CD4-positive, alpha-beta T cell (primary cell): ENCODE measurements at regions not wholly inside any gene's neighbourhood (a gene's known extent, or its start where the extent isn't known, plus 50 kb on each side); places are given as distances from the start of the nearest gene placed in this dataset.

ENCODE experiments used
- ATAC-seq: fragments of 200-7000 bp; cut with Tn5 transposase; one replicate; pipeline ENCODE4 v1.10.0; 2022; ENCODE audit warnings: mild to moderate bottlenecking; ENCODE audit not compliant: poor library complexity
- CTCF ChIA-PET: fragments of 350-600 bp; sonication (Branson Sonifier 250); formaldehyde crosslinking; loops from one replicate; lab custom pipeline; 2021; ENCODE audit warnings: antibody characterized with exemption, inconsistent platforms; lab: Charles Lee
- POLR2A ChIA-PET: fragments of 350-600 bp; sonication (Branson Sonifier 250); formaldehyde crosslinking; loops from one replicate; lab custom pipeline; 2021; ENCODE audit warnings: antibody characterized with exemption, inconsistent platforms; lab: Charles Lee
- DNase-seq, 14 experiments: peaks; one replicate each; pipeline ENCODE4 v3.0.0-alpha.2; 2013 to 2020; ENCODE audit warnings: mixed read lengths in 2 of 14
- H3K27ac ChIP-seq, 2 donors: one replicate each; pipeline versions ENCODE4 v1.5.1 to v1.7.0; 2013; ENCODE audit warnings: low read length in 2 of 2, low read depth in 1 of 2, mild to moderate bottlenecking in 1 of 2
- H3K27me3 ChIP-seq, 2 experiments: 1 replicate in 1 of 2; 2 replicates in 1 of 2; pipeline versions ENCODE4 v1.6.1 to v1.7.0; 2013; ENCODE audit warnings: low read length in 2 of 2, control low read depth in 1 of 2, mild to moderate bottlenecking in 1 of 2, moderate library complexity in 1 of 2; ENCODE audit not compliant: insufficient read depth in 2 of 2, control insufficient read depth in 1 of 2
- H3K36me3 ChIP-seq: one replicate; pipeline ENCODE4 v1.6.1; 2013; ENCODE audit warnings: low read length, control low read depth; ENCODE audit not compliant: insufficient read depth
- H3K4me1 ChIP-seq: one replicate; pipeline ENCODE4 v1.6.1; 2013; ENCODE audit warnings: low read length, control low read depth; ENCODE audit not compliant: insufficient read depth
- H3K4me3 ChIP-seq: one replicate; pipeline ENCODE4 v1.5.1; 2013; ENCODE audit warnings: mild to moderate bottlenecking, low read length, moderate library complexity
- H3K9me3 ChIP-seq, 2 experiments: 1 replicate in 1 of 2; 2 replicates in 1 of 2; pipeline versions ENCODE4 v1.6.1 to v1.7.0; 2013; ENCODE audit warnings: low read length in 2 of 2, mild to moderate bottlenecking in 2 of 2, control low read depth in 1 of 2, moderate library complexity in 1 of 2; ENCODE audit not compliant: control insufficient read depth in 1 of 2, insufficient read depth in 1 of 2
- H3K27ac Mint-ChIP-seq: one replicate; pipeline ENCODE4 v1.8.0; 2020; ENCODE audit warnings: mixed read lengths
- H3K27me3 Mint-ChIP-seq: one replicate; pipeline ENCODE4 v1.8.0; 2021; ENCODE audit warnings: mixed read lengths
- H3K36me3 Mint-ChIP-seq: one replicate; pipeline ENCODE4 v1.8.0; 2021; ENCODE audit warnings: low read depth, mixed read lengths
- H3K4me1 Mint-ChIP-seq: one replicate; pipeline ENCODE4 v1.8.0; 2021; ENCODE audit warnings: low read depth, mixed read lengths
- H3K4me3 Mint-ChIP-seq: one replicate; pipeline ENCODE4 v1.8.0; 2020; ENCODE audit warnings: mild to moderate bottlenecking, mixed read lengths
- H3K9me3 Mint-ChIP-seq: one replicate; pipeline ENCODE4 v1.8.0; 2020; ENCODE audit warnings: mixed read lengths
- intact Hi-C, 2 experiments: fragments of 100-400 bp; cut with DNase I in 1 of 2; cut with micrococcal nuclease in 1 of 2; formaldehyde crosslinking; loops; one replicate each; pipeline versions ENCODE4 v1.15.1 to v1.9.0; 2023 to 2025; cut with DNase I, micrococcal nuclease
- TF ChIP-seq, protein P1 (sequence below): fragments of 200-600 bp; IDR thresholded peaks from one replicate; pipeline ENCODE4 v1.8.0; 2022; ENCODE audit warnings: antibody characterized with exemption, mild to moderate bottlenecking

DNA sequence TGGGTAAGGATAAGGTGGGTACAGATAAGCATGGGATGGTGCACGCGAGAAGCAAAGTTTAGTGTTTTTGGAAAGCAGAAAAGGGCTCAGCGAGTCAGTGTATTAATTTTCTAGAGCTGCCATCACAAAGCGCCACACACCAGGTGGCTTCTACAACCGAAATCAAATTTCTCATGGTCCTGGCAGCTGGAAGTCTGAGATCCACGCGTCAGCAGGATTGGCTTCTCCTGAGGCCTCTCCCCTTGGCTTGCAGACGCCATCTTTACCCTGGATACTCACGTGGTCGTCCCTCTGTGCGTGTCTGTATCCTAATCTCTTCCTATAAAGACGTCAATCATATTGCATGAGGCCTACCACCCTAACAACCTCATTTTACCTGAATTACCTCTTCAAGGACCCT is 51.5 kb upstream of the USP29 start:
- Histone ChIP-seq H3K36me3 (no peaks in the 10 kb centered on the region), H3K4me1 (no peaks in the 10 kb centered on the region), H3K9me3 (peaks cover 14 to 75% of the 10 kb centered on the region in 2 experiments), H3K27ac (no peak overlapping the region), H3K27me3 (no peaks in the 10 kb centered on the region), H3K4me3 (no peak overlapping the region)
- no peaks in the 10 kb centered on the region for H3K27me3 Mint-ChIP-seq
- ChIA-PET POLR2A (no interaction called here), CTCF (no interaction called here)
- H3K27ac Mint-ChIP-seq: no peak overlapping the region
- peaks cover 12% of the 10 kb centered on the region for H3K36me3 Mint-ChIP-seq
- H3K9me3 Mint-ChIP-seq: peaks cover 18% of the 10 kb centered on the region
- ATAC-seq (no peak), DNase-seq (no peak)
- TF ChIP-seq, protein P1, sequence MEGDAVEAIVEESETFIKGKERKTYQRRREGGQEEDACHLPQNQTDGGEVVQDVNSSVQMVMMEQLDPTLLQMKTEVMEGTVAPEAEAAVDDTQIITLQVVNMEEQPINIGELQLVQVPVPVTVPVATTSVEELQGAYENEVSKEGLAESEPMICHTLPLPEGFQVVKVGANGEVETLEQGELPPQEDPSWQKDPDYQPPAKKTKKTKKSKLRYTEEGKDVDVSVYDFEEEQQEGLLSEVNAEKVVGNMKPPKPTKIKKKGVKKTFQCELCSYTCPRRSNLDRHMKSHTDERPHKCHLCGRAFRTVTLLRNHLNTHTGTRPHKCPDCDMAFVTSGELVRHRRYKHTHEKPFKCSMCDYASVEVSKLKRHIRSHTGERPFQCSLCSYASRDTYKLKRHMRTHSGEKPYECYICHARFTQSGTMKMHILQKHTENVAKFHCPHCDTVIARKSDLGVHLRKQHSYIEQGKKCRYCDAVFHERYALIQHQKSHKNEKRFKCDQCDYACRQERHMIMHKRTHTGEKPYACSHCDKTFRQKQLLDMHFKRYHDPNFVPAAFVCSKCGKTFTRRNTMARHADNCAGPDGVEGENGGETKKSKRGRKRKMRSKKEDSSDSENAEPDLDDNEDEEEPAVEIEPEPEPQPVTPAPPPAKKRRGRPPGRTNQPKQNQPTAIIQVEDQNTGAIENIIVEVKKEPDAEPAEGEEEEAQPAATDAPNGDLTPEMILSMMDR: no peak
- H3K4me1 Mint-ChIP-seq: no peaks in the 10 kb centered on the region
- H3K4me3 Mint-ChIP-seq: no peak overlapping the region
- intact Hi-C loops: no loop called here

GRCh38 chr19:57068921-57069697 is 50.7 kb upstream of the USP29 start:
- Mint-ChIP-seq H3K9me3 (peaks cover 19% of the 10 kb centered on the region), H3K27ac (no peak overlapping the region), H3K27me3 (no peaks in the 10 kb centered on the region), H3K4me3 (no peak overlapping the region), H3K36me3 (peaks cover 4% of the 10 kb centered on the region), H3K4me1 (no peaks in the 10 kb centered on the region)
- ATAC-seq (no peak), DNase-seq (no peak)
- H3K27ac ChIP-seq: no peak overlapping the region
- peaks cover 14 to 81% of the 10 kb centered on the region in 2 experiments for H3K9me3 ChIP-seq
- TF ChIP-seq, protein P1: no peak
- no peaks in the 10 kb centered on the region for H3K4me1 ChIP-seq
- no peaks in the 10 kb centered on the region for H3K27me3 ChIP-seq
- intact Hi-C loops: no loop called here
- CTCF ChIA-PET: no interaction called here
- no peak overlapping the region for H3K4me3 ChIP-seq
- H3K36me3 ChIP-seq: no peaks in the 10 kb centered on the region
- POLR2A ChIA-PET: no interaction called here
